HPDE6-E6E7 (cell line): ENCODE measurements at regions not wholly inside any gene's neighbourhood (a gene's known extent, or its start where the extent isn't known, plus 50 kb on each side); places are given as distances from the start of the nearest gene placed in this dataset.

Source experiments
- DNase-seq: peaks from one replicate; pipeline ENCODE4 v3.0.0; 2011; ENCODE audit warnings: missing footprints; ENCODE audit errors: extremely low spot score

DNA sequence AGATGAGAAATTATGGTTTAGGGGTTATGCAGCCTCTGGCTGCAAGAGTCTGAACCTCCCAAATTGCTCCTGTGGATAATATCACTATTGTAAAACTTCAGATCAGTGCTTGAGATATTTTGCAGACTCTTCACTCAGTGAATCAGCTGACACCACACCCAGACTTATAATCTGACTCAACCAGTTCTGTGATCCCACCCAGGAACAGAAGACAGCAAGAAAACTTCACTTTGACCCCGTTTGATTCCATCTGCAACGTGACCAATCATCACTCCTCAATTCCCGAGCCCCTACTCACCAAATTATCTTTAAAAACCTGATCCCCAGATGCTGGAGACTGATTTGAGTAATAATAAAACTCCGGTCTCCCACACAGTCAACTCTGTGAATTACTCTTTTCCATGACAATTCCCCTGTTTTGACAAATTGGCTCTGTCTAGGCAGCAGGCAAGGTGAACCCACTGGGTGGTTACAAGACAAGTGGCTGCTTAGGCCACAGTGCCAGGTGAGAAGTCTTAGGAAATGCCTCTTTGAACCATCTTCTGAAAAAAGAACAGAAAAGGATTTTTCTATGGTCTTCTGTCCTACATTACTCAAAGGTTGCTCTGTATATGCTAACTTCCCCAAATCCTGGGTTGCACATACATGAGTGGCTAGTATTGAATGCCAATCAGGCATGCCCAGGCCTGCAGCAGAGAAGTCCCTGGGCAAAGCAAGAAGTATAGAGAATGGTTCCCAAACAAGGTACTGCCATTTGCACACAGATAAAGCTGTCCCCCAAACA lies 588.0 kb downstream of the PRELID2 start:
- peak; percentile 51 for DNase-seq

- DNase-seq: no peak
These were observed 588.8 kb downstream of the PRELID2 start for GRCh38 chr5:145246379-145246778.

GRCh38 chr5:145245354-145245753 lies 589.8 kb downstream of the PRELID2 start:
- no peak for DNase-seq

DNA sequence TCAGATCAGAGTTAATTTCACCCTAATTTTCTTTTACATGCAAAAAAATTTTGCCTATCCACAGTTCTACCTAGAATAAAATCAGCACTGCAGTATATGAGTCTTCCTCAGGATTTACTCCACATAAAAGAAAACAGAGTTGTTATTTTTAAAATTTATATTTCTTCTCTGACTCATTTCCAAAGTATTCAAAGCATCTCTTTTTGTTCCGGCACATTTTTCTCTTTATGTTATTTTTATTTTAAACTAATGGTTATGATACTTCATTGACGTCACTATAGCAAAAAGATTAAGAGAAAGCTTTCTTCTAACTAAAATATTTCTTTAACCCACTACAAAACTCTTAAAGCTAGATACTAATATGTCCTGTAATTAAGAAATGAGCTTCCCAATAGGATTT lies 590.4 kb downstream of the PRELID2 start:
- no peak for DNase-seq

GRCh38 chr5:145244251-145244650 lies 590.9 kb downstream of the PRELID2 start:
- no peak for DNase-seq

DNA sequence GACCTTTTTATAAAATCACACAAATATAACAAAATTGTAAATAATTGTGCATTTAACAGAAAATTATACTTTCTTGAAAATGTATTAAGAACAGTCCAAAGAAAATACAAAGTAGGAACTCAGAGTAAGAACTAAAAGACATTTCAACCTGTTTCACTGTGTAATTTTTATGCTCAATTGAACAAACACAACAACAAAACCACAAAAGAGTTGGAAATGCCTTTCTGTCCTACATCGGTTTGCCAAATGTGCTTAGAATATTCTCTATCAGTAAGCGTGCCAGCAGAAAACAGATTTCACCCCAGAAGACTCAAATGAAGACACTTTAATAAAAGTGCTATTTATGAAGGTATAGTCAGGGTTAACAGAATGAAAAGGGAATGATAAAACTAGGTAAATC lies 592.1 kb downstream of the PRELID2 start:
- DNase-seq: no peak

- DNase-seq: no peak
These were observed 592.6 kb downstream of the PRELID2 start for GRCh38 chr5:145242551-145242950.

GRCh38 chr5:145237843-145238242 lies 597.3 kb downstream of the PRELID2 start:
- peak; percentile 10 for DNase-seq

DNA sequence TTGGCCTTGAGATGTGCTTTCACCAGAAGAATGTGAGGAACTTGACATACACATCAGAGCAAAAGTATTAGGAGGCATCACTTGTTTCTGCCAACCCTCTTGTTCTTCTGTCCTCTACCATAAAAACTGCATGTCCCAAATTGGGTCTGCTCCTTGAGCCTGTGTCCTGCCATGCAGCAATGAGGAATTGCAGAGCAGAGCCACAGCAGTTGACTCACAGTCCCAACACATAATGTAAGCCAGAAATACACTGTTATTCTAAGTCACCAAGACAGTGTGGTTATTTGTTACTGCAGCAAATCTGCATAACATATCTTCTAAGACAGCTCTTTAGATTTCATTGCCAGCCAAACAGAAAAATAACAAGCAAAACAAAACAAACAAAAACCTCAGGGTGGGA lies 598.2 kb downstream of the PRELID2 start:
- DNase-seq: no peak

DNA sequence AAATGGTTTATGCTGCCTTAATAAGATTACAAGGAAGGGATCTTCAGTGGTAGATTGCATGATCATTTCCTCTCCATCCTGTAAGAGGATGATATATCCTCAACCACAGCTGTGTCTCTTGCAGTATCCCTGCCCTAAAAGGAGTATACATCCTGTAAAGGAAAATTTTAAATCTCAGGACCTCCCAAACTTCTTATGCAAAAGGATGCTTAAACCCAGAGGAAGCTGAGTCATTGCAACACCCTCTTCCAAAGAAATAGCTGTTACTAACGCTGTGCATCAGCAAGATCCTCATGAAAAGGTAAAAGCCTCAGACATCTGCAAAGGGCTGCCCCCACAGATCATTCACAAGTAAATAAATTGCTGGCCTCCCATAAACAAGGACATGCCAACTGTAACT lies 599.0 kb downstream of the PRELID2 start:
- no peak for DNase-seq

DNA sequence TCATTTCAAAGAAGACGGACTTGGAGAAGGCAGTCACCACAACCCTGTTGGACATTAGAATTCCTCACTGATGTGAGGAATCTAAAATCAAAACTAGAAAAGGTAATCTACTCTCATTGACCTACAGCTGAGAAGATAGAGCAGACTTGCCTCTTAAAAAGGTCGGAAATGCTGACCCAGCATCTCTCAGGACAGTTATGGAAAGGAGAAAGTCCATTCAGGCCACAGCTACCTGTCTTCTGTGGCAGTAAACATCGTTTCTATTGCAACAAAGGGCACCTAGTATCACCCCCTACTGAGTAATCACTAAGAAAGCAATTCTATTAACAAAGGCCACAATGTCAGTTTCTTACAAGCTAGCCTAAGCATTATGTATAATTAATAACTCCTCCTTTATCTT lies 601.7 kb downstream of the PRELID2 start:
- no peak for DNase-seq

- no peak for DNase-seq
These were observed 604.4 kb downstream of the PRELID2 start for GRCh38 chr5:145230781-145231180.

GRCh38 chr5:145228564-145228963 lies 606.6 kb downstream of the PRELID2 start:
- DNase-seq: no peak

DNA sequence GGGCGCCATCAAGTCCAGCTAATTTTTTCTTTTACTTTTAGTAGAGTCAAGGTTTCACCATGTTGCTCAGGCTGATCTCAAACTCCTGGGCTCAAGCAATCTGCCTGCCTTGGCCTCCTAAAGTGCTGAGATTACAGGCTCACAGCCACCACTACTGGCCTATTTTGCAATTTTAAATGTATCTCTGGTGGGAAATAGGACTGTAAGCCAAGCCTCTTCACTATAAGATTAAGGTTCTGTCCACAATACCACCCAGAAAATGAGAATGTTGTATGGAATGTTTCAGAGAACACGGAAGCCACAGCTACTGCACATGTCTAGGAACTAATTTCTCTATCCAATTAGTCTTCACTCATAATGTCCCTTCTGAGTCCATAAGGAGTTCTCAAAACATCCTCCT lies 607.3 kb downstream of the PRELID2 start:
- DNase-seq: no peak

DNA sequence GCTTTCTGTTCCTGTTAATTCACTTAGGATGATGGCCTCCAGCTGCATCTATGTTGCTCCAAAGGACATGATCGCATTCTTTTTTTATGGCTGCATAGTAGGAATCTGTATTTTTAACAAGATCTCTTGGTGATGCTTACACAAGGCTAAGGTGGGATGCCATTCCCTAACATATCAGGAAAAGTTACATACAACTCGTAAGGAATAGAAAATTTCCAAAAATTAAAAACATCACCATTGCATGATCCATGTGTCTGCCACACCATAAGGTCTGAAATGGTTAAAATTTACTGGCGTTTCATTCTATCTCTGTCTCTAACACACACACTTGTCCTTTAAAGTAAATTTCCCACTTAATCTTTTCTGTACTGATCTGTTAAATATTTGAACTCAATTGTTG lies 608.4 kb downstream of the PRELID2 start:
- no peak for DNase-seq

DNA sequence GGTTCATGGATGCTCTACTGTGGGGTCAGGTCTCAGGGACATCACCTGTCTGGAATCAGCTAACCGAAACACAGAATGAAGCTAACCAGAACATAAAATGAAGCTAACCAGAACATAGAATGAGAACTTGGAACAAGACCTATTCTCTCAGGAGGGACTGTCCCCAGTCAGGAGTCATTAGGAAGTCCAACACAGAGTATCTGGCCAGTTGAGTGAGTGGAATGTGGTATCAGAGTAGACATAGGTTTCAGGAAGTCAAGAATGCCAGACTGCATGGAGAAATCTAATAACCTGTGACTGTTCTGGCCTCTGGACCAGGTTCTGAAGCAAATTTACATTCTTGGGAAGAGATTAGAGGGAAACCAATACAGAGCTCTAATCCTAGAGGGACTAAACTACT lies 609.6 kb downstream of the PRELID2 start:
- DNase-seq: no peak

GRCh38 chr5:145223582-145223981 lies 611.6 kb downstream of the PRELID2 start:
- DNase-seq: no peak

DNA sequence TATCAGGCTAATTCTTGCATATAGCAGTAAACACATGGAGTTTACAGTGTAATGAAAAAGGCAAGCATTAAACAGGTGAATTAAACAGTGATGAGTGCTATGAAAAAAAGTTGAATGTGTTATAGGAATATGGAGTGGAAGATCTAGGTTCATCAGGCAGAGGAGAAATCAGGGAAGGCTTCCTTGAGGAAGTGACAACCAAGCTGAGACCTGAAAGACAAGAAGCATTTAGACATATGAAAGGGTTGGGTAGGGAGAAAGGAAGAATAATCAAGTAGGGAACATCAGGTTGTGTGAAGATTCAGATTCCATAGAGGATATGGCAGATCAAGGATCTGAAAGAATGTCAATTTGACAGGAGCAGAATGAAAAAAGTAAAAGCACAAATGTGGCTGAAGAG lies 612.5 kb downstream of the PRELID2 start:
- DNase-seq: no peak

DNA sequence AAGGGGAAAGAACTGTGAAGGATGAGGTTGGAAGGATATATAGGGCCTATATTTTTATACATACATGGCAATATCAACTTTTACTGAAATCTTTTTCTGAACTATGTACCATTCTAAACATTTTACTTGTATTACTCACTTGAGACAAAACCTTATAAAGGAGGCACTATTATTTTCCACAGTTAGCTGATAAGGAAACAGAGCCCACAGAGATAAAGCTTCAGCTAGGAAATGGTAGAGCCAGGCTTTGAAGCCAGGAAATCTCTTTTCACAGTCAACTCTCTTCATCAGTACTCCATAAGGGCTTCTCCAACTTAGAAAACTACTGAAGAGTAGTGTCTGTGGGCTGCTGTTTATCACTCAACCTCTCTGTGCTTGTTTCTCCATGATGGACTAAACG lies 613.7 kb downstream of the PRELID2 start:
- DNase-seq: no peak

GRCh38 chr5:145220481-145220880 lies 614.7 kb downstream of the PRELID2 start:
- no peak for DNase-seq

GRCh38 chr5:145218982-145219381 lies 616.2 kb downstream of the PRELID2 start:
- no peak for DNase-seq

GRCh38 chr5:145218019-145218418 lies 617.1 kb downstream of the PRELID2 start:
- DNase-seq: no peak

GRCh38 chr5:145210020-145210419 lies 625.1 kb downstream of the PRELID2 start:
- DNase-seq: no peak

GRCh38 chr5:145205546-145205945 lies 629.6 kb downstream of the PRELID2 start:
- no peak for DNase-seq
